Sciatic nerve (tissue), 2 donors: ENCODE measurements at regions not wholly inside any gene's neighbourhood (a gene's known extent, or its start where the extent isn't known, plus 50 kb on each side); places are given as distances from the start of the nearest gene placed in this dataset.
"Not testable (repeated sequence)": the region's sequence is repeated elsewhere in the genome, so short reads cannot be mapped to it uniquely, and the experiment has no call there.

Experiments
- ATAC-seq: fragments of 200-7000 bp; cut with Tn5 transposase; one replicate; pipeline ENCODE4 v1.9.1; 2020; ENCODE audit warnings: mild to moderate bottlenecking, moderate library complexity
- DNase-seq: peaks from one replicate; pipeline ENCODE4 v3.0.0-alpha.2; 2020; ENCODE audit warnings: low spot score
- intact Hi-C: fragments of 100-400 bp; cut with DNase I; formaldehyde crosslinking; loops from one replicate; pipeline ENCODE4 v1.14.2; 2022
- donor health status: DM: no; HTN: no; CAD: no.
- donor health status: DM: no; HTN: no; CAD: no.

- ATAC-seq (no peak), DNase-seq (no peak)
- intact Hi-C loops: no loop called here
Observed at GRCh38 chr1:67482733-67483482, 52.7 kb upstream of the SERBP1 start.

- intact Hi-C loops: no loop called here
- peak; percentile 42 for ATAC-seq
- DNase-seq: no peak
Observed at GRCh38 chr1:67484492-67484891, 54.3 kb upstream of the SERBP1 start.

- DNase-seq: no peak
Observed at GRCh38 chr1:67485046-67485811, 55.0 kb upstream of the SERBP1 start.

GRCh38 chr1:67489643-67490042 is 59.4 kb upstream of the SERBP1 start:
- ATAC-seq (no peak), DNase-seq (no peak)
- intact Hi-C loops: loop anchor here (5.0 kb wide), 1 partner anchor 142 kb away; no protein-coding TSS in a partner anchor

More at GRCh38 chr1:67485046-67485811, 55.0 kb upstream of the SERBP1 start:
- ATAC-seq: no peak
- intact Hi-C loops: no loop called here

- DNase-seq (no peak), ATAC-seq (no peak)
- intact Hi-C loops: loop anchor here (5.0 kb wide), 1 partner anchor 144 kb away; no protein-coding TSS in a partner anchor
Observed at GRCh38 chr1:67491280-67491679, 61.1 kb upstream of the SERBP1 start.

- intact Hi-C loops: loop anchor here (5.0 kb wide), 1 partner anchor 146 kb away; no protein-coding TSS in a partner anchor
- no peak for DNase-seq
- no peak for ATAC-seq
Observed at GRCh38 chr1:67493148-67493547, 62.9 kb upstream of the SERBP1 start.

- no peak for DNase-seq
- ATAC-seq: no peak
- intact Hi-C loops: no loop called here
Observed at GRCh38 chr1:67495327-67495726, 65.1 kb upstream of the SERBP1 start.

- ATAC-seq: no peak
- intact Hi-C loops: no loop called here
- no peak for DNase-seq
Observed at GRCh38 chr1:67496329-67496728, 66.1 kb upstream of the SERBP1 start.

- peak; percentile 90 for DNase-seq
- intact Hi-C loops: no loop called here
- ATAC-seq: peak; percentile 96
Observed at GRCh38 chr1:67500413-67500959, 70.3 kb upstream of the SERBP1 start.

GRCh38 chr1:67503974-67504373 is 73.8 kb upstream of the SERBP1 start:
- no peak for DNase-seq

GRCh38 chr1:67513392-67514294 is 83.4 kb upstream of the SERBP1 start:
- ATAC-seq, DNase-seq, intact Hi-C loops: not testable (repeated sequence)

More at GRCh38 chr1:67503974-67504373, 73.8 kb upstream of the SERBP1 start:
- intact Hi-C loops: no loop called here
- no peak for ATAC-seq

- intact Hi-C loops: no loop called here
- no peak for DNase-seq
- ATAC-seq: no peak
Observed at GRCh38 chr1:67514300-67514699, 84.1 kb upstream of the SERBP1 start.

GRCh38 chr1:67514786-67515185 is 84.6 kb upstream of the SERBP1 start:
- no peak for ATAC-seq
- intact Hi-C loops: no loop called here
- DNase-seq: no peak

- DNase-seq (no peak), ATAC-seq (no peak)
- intact Hi-C loops: no loop called here
Observed at GRCh38 chr1:67515324-67516080, 85.3 kb upstream of the SERBP1 start.

- intact Hi-C loops: no loop called here
- no peak for ATAC-seq
- DNase-seq: no peak
Observed at GRCh38 chr1:67517046-67517445, 86.8 kb upstream of the SERBP1 start.

GRCh38 chr1:67522001-67522441 is 91.8 kb upstream of the SERBP1 start:
- intact Hi-C loops: no loop called here
- no peak for ATAC-seq

GRCh38 chr1:67522793-67523192 is 92.6 kb upstream of the SERBP1 start:
- DNase-seq: no peak
- ATAC-seq: no peak
- intact Hi-C loops: no loop called here

More at GRCh38 chr1:67522001-67522441, 91.8 kb upstream of the SERBP1 start:
- no peak for DNase-seq
